ENCODE measurements at regions not wholly inside any gene's neighbourhood (a gene's known extent, or its start where the extent isn't known, plus 50 kb on each side); places are given as distances from the start of the nearest gene placed in this dataset.

DNA sequence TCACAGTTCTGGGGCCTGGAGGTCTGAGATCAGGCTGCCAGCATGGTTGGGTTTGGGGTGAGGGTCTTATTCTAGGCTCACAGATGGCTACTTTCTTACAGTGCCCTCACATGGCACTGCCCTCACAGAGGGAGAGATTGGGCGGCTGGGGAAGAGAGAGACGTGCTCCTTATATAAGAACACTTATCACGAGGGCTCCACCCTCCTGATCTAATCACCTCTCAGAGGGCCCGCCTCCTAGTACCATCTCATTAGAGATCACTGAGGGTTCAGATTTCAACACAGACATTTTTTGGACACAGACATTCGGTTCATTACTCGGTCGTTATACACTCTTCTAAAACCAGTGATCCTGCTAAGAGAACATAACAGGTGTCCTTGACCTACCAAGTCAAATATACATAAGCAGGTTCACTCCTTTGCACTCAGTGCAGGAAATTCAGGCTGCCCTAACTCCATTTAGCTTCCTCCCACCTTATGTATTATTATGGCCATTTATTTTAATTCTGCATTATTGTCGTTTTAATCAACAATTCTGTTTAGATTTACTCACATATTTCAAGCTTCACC is 121.7 kb downstream of the ICE1 start:
- FAIRE-seq (no peak), DNase-seq (ENCODE audit: low read depth in 1 of 2, low spot score in 2 of 2) (no peak)
- H2BK5ac ChIP-seq (ENCODE audit: low read depth, low read length) = no peak overlapping the region
- no peak overlapping the region for H3K4ac ChIP-seq (replicated peaks; ENCODE audit: insufficient read length, low read depth, low read length)
- no peaks in the 10 kb centered on the region for H3K36me3 ChIP-seq (ENCODE audit: control insufficient read depth in 2 of 4, insufficient read depth in 4 of 4, low read length in 3 of 4)
- H3K56ac ChIP-seq (replicated peaks; ENCODE audit: insufficient read length, low read depth, low read length) = no peak overlapping the region
- TF ChIP-seq CBX5 (IDR thresholded peaks at IDR 0.05; ENCODE audit: low read depth, low read length) (no peak), NRF1 (IDR thresholded peaks at IDR 0.05; ENCODE audit: low read depth, low read length) (no peak), CHD2 (IDR thresholded peaks at IDR 0.05; ENCODE audit: low read length) (no peak), RBBP5 (IDR thresholded peaks at IDR 0.05; ENCODE audit: borderline replicate concordance, low read depth, low read length) (no peak), RXRA (IDR thresholded peaks at IDR 0.05; ENCODE audit: insufficient read depth, low read depth, low read length) (no peak), SP2 (IDR thresholded peaks at IDR 0.05; ENCODE audit: low read length) (no peak), PHF8 (conservative IDR thresholded peaks at IDR 0.05; ENCODE audit: low read depth, low read length) (no peak), KDM4A (IDR thresholded peaks at IDR 0.05; ENCODE audit: low read depth, low read length, severe bottlenecking) (no peak), TAF1 (IDR thresholded peaks at IDR 0.05; ENCODE audit: low read depth, low read length) (no peak), CHD1 (IDR thresholded peaks at IDR 0.05; ENCODE audit: low read depth, low read length) (no peak)
- TF ChIP-seq, protein P1, sequence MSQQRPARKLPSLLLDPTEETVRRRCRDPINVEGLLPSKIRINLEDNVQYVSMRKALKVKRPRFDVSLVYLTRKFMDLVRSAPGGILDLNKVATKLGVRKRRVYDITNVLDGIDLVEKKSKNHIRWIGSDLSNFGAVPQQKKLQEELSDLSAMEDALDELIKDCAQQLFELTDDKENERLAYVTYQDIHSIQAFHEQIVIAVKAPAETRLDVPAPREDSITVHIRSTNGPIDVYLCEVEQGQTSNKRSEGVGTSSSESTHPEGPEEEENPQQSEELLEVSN (IDR thresholded peaks at IDR 0.05) = no peak
- TF ChIP-seq, protein P2, sequence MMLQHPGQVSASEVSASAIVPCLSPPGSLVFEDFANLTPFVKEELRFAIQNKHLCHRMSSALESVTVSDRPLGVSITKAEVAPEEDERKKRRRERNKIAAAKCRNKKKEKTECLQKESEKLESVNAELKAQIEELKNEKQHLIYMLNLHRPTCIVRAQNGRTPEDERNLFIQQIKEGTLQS (IDR thresholded peaks at IDR 0.05; ENCODE audit: insufficient read depth, low read depth, low read length) = no peak
- H3K9ac ChIP-seq (replicated peaks in 1 of 4; ENCODE audit: extremely low read depth in 1 of 4, low read depth in 3 of 4, low read length in 3 of 4) = no peak overlapping the region
- no peak overlapping the region for H3K4me2 ChIP-seq (ENCODE audit: insufficient read depth in 1 of 2, low read depth in 2 of 2, low read length in 2 of 2)
- no peaks in the 10 kb centered on the region for H3K79me1 ChIP-seq (ENCODE audit: low read depth, low read length)
- no peak overlapping the region for H2BK15ac ChIP-seq (ENCODE audit: low read length)
- WGBS, 2 experiments (ENCODE audit: extremely low coverage in 1 of 2, insufficient coverage in 1 of 2, insufficient read length in 1 of 2, insufficient replicate concordance in 2 of 2, low coverage in 1 of 2, low lambda C conversion rate in 2 of 2, missing lambda C conversion rate in 1 of 2) = 83% methylated on average over 8 of the region's 8 CpGs; no CpG with 5 or more reads in 1 of the 2 experiments
- H3K4me1 ChIP-seq (replicated peaks in 1 of 4; ENCODE audit: control insufficient read depth in 3 of 4, insufficient read depth in 4 of 4, low read length in 3 of 4) = peaks cover 0 to 7% (median 3%) of the 10 kb centered on the region in 4 experiments; a peak in 4 of 7 replicates
- H2BK20ac ChIP-seq (ENCODE audit: low read length) = no peak overlapping the region
- H2BK120ac ChIP-seq (replicated peaks; ENCODE audit: low read depth, low read length) = no peak overlapping the region
- H3K23ac ChIP-seq (ENCODE audit: insufficient read length) = no peak overlapping the region
- H3K18ac ChIP-seq (ENCODE audit: extremely low read depth, low read length) = no peak overlapping the region
- H4K5ac ChIP-seq (ENCODE audit: insufficient read length, low read depth, low read length) = no peak overlapping the region
- H3K14ac ChIP-seq (ENCODE audit: insufficient read length) = no peak overlapping the region
- no peak overlapping the region for H3K4me3 ChIP-seq (ENCODE audit: extremely low read depth in 1 of 4, insufficient read depth in 2 of 4, low read depth in 3 of 4, low read length in 4 of 4)
- H2AFZ ChIP-seq (ENCODE audit: low read length) = no peak overlapping the region
- H3K9me3 ChIP-seq (ENCODE audit: insufficient read depth in 2 of 2, low read depth in 1 of 2, low read length in 1 of 2) = no peaks in the 10 kb centered on the region
- H3K23me2 ChIP-seq (ENCODE audit: low read depth, low read length) = peaks cover 4% of the 10 kb centered on the region
- no peaks in the 10 kb centered on the region for H3K27me3 ChIP-seq (replicated peaks in 1 of 4; ENCODE audit: control insufficient read depth in 3 of 4, extremely low read depth in 1 of 4, insufficient read depth in 3 of 4, low read length in 3 of 4)
- H4K91ac ChIP-seq (replicated peaks; ENCODE audit: insufficient read length, low read length) = no peak overlapping the region
- H4K8ac ChIP-seq (ENCODE audit: extremely low read depth, insufficient read depth, low read length) = no peak overlapping the region
- peaks cover 0 to 2% of the 10 kb centered on the region in 2 experiments for H4K20me1 ChIP-seq (replicated peaks in 1 of 2; ENCODE audit: control insufficient read depth in 1 of 2, insufficient read depth in 2 of 2, low read length in 2 of 2)
- H3K79me2 ChIP-seq (ENCODE audit: control insufficient read depth in 1 of 2, insufficient read depth in 2 of 2, low read length in 2 of 2) = no peaks in the 10 kb centered on the region
- no peak overlapping the region for H2AK5ac ChIP-seq (ENCODE audit: low read depth, low read length)
- no peak overlapping the region for H3K27ac ChIP-seq (ENCODE audit: low read depth, low read length)
- POLR2A ChIA-PET (ENCODE audit: partially characterized antibody) = no interaction called here
- no peak overlapping the region for H2BK12ac ChIP-seq (ENCODE audit: low read depth, low read length)
- CTCF ChIA-PET (ENCODE audit: partially characterized antibody) = no interaction called here

All from H1 (cell line).